Spleen (tissue), 11 donors: ENCODE measurements at regions not wholly inside any gene's neighbourhood (a gene's known extent, or its start where the extent isn't known, plus 50 kb on each side); places are given as distances from the start of the nearest gene placed in this dataset.
A peak's percentile ranks its signal among the peaks of the same experiment; 100 is the strongest.

Experiments used
- DNase-seq: peaks from one replicate; pipeline ENCODE4 v3.0.0-alpha.2; 2020
- H3K27ac ChIP-seq, 8 donors: fragments of 200-600 bp; sonication (generic) in 7 of 8; 1 replicate in 4 of 8; 2 replicates in 4 of 8; pipeline versions ENCODE4 v1.5.0 to v1.8.0; 2016 to 2021; ENCODE audit warnings: inconsistent platforms in 4 of 8, mild to moderate bottlenecking in 4 of 8, moderate library complexity in 1 of 8
- H3K27me3 ChIP-seq, 7 donors: fragments of 200-600 bp; sonication (generic) in 6 of 7; replicated peaks in 1 of 7; 1 replicate in 4 of 7; 2 replicates in 3 of 7; pipeline versions ENCODE4 v1.5.0 to v1.8.0; 2016 to 2021; ENCODE audit warnings: inconsistent platforms in 3 of 7, mild to moderate bottlenecking in 1 of 7
- H3K36me3 ChIP-seq, 6 donors: fragments of 200-600 bp; sonication (generic) in 5 of 6; 1 replicate in 4 of 6; 2 replicates in 2 of 6; pipeline versions ENCODE4 v1.5.0 to v1.8.0; 2016 to 2021; ENCODE audit warnings: inconsistent platforms in 2 of 6
- H3K4me1 ChIP-seq, 6 donors: fragments of 200-600 bp; sonication (generic) in 5 of 6; 1 replicate in 3 of 6; 2 replicates in 3 of 6; pipeline versions ENCODE4 v1.5.0 to v1.8.0; 2016 to 2021; ENCODE audit warnings: inconsistent platforms in 3 of 6
- H3K4me3 ChIP-seq, 8 donors: fragments of 200-600 bp; sonication (generic) in 7 of 8; 1 replicate in 4 of 8; 2 replicates in 4 of 8; pipeline versions ENCODE4 v1.5.0 to v1.8.0; 2016 to 2021; ENCODE audit warnings: inconsistent platforms in 4 of 8, mild to moderate bottlenecking in 4 of 8, moderate library complexity in 2 of 8
- H3K9me3 ChIP-seq, 8 donors: fragments of 200-600 bp; sonication (generic) in 7 of 8; 1 replicate in 4 of 8; 2 replicates in 4 of 8; pipeline versions ENCODE4 v1.5.0 to v1.8.0; 2016 to 2021; ENCODE audit warnings: inconsistent platforms in 4 of 8
- POLR2A ChIP-seq, 3 donors: fragments of 450-650 bp; IDR thresholded peaks; one replicate each; pipeline ENCODE4 v1.5.1; 2017; ENCODE audit warnings: antibody characterized with exemption in 3 of 3, mild to moderate bottlenecking in 1 of 3
- POLR2AphosphoS5 ChIP-seq, 3 donors: sonication (generic); formaldehyde crosslinking; IDR thresholded peaks; one replicate each; pipeline ENCODE4 v1.5.1; 2017; ENCODE audit warnings: antibody characterized with exemption in 3 of 3
- WGBS, 5 donors: extraction: QIAGEN DNeasy Blood & Tissue Kit in 3 of 5; methylation state at CpG; one replicate each; pipeline versions ENCODE4 v1.1.5 to v1.1.7; 2013 to 2018; 5-methylcytosine and 5-hydroxymethylcytosine counted together
- intact Hi-C: fragments of 100-400 bp; cut with DNase I; formaldehyde crosslinking; loops from one replicate; pipeline ENCODE4 v1.15.0; 2023; ENCODE audit warnings: low total_unique reads
- TF ChIP-seq, protein P1 (sequence below), 11 experiments: fragments of 200-600 bp in 7 of 11; fragments of 450-650 bp in 4 of 11; sonication (generic) in 4 of 11; IDR thresholded peaks in 8 of 11; conservative IDR thresholded peaks in 3 of 11; 1 replicate in 7 of 11; 2 replicates in 4 of 11; pipeline versions ENCODE4 v1.4.0 to v1.8.0; 2016 to 2021; ENCODE audit warnings: antibody characterized with exemption in 11 of 11, inconsistent platforms in 4 of 11, mild to moderate bottlenecking in 1 of 11
- donor health status: healthy with polysubstance abuse.
- donor health status: DM: no; HTN: no; CAD: no; lungs with moderate emphysema.
- donor health status: DM: no; HTN: no; CAD: no.
- donor health status: Bipolar disorder and iron deficiency.
- donor health status: healthy.
- donor health status: DM: no; HTN: no; CAD: no.
- donor health status: DM: yes; HTN: yes; CAD: no.

DNA sequence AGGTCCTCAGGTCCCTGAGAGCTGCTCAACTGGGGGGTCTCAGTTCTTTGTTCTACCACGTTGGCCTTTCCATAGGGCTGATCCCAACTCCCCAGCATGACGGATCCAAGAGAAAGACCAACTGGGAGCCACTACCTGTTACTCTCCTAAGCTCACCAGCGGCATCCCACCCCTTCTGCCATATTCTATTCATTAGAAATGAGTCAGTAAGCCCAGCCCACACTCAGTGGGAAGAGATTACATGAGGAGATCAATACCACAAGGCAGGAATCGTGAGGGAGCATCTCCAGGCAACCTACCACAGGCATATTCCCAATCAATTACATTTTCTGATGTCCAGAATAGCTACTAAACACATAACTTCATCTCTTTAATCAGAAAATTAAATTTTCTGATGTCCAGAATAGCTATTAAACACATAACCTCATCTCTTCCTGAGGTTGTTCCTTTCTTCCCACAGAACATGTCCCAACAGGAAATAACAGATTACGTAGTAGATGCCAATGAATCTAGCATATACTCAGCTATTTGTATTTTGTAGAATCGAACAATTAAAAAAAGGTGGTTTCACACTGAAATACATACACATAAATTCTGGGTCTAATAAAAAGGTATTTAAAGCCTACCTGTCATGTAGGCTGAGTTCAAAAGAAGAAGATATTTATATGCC, 708.1 kb upstream of the ARGLU1 start:
- TF ChIP-seq, protein P1, sequence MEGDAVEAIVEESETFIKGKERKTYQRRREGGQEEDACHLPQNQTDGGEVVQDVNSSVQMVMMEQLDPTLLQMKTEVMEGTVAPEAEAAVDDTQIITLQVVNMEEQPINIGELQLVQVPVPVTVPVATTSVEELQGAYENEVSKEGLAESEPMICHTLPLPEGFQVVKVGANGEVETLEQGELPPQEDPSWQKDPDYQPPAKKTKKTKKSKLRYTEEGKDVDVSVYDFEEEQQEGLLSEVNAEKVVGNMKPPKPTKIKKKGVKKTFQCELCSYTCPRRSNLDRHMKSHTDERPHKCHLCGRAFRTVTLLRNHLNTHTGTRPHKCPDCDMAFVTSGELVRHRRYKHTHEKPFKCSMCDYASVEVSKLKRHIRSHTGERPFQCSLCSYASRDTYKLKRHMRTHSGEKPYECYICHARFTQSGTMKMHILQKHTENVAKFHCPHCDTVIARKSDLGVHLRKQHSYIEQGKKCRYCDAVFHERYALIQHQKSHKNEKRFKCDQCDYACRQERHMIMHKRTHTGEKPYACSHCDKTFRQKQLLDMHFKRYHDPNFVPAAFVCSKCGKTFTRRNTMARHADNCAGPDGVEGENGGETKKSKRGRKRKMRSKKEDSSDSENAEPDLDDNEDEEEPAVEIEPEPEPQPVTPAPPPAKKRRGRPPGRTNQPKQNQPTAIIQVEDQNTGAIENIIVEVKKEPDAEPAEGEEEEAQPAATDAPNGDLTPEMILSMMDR (IDR thresholded peaks at IDR 0.05 in 8 of 11, conservative IDR thresholded peaks at IDR 0.05 in 3 of 11): no peak
- TF ChIP-seq POLR2A (IDR thresholded peaks at IDR 0.05): no peak
- TF ChIP-seq POLR2AphosphoS5 (IDR thresholded peaks at IDR 0.05): no peak
- no peak for DNase-seq
- Histone ChIP-seq H3K4me3 (no peak overlapping the region), H3K27me3 (no peaks in the 10 kb centered on the region), H3K36me3 (no peaks in the 10 kb centered on the region), H3K9me3 (peaks cover 0 to 4% (median 0%) of the 10 kb centered on the region in 8 donors), H3K27ac (peak overlapping the region in 1 of 8 donors; percentile 2), H3K4me1 (no peaks in the 10 kb centered on the region)
- WGBS, 5 donors: 65 to 81% (median 69%) methylated on average over 6 of the region's 6 CpGs
- intact Hi-C loops: no loop called here

DNA sequence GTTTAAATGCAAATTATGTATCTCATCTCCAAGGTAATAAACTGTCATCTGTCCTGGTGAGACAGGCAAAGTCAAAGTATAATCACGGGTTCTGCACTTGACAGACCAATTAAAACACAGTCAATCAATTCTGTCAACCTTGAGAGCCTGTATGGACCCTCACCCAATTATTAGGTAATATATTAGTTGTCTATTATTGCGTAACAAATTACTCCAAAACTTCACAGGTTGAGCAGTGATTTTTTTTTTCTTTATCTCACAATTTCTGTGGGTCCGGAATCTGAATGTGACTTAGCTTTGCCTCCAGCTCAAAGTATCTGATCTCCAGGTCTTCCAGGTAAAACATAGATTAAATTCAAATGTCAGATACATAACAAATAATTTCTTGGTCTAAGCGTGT, 707.4 kb upstream of the ARGLU1 start:
- Histone ChIP-seq H3K4me3 (no peak overlapping the region), H3K36me3 (no peaks in the 10 kb centered on the region), H3K9me3 (peaks cover 0 to 4% (median 0%) of the 10 kb centered on the region in 8 donors), H3K27me3 (no peaks in the 10 kb centered on the region), H3K4me1 (no peaks in the 10 kb centered on the region), H3K27ac (no peak overlapping the region)
- DNase-seq: no peak
- TF ChIP-seq POLR2AphosphoS5 (IDR thresholded peaks at IDR 0.05): no peak
- TF ChIP-seq, protein P1 (IDR thresholded peaks at IDR 0.05 in 8 of 11, conservative IDR thresholded peaks at IDR 0.05 in 3 of 11): no peak
- TF ChIP-seq POLR2A (IDR thresholded peaks at IDR 0.05): no peak
- intact Hi-C loops: no loop called here
- 69 to 90% (median 80%) methylated on average over 4 of the region's 4 CpGs for WGBS, 5 donors

DNA sequence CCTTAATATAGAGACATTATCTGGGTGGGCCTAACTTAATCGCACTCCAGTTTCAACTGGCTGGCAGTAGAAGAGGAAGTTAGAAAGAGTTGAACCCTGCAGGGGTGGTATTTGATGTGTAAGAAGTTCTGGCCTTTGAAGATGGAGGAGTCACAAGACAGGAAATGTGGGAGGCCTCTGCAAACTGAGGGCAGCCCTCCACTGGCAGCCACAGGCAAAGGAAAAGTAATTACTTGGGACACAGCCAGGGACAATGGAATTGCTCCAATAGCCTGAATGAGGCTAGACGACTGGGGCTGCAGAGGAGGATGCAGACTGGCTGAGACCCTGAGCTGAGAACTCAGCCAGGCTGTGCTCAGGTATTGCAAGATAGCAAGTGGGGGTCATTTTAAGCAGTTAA, 703.3 kb upstream of the ARGLU1 start:
- DNase-seq: no peak

GRCh38 chr13:107266657-107267056, 698.7 kb upstream of the ARGLU1 start:
- no peak for DNase-seq
- no peaks in the 10 kb centered on the region for H3K27me3 ChIP-seq
- H3K27ac ChIP-seq: no peak overlapping the region
- H3K4me1 ChIP-seq: no peaks in the 10 kb centered on the region
- H3K4me3 ChIP-seq: no peak overlapping the region
- H3K9me3 ChIP-seq: peaks cover 0 to 6% (median 0%) of the 10 kb centered on the region in 8 donors
- WGBS, 5 donors: 76 to 100% (median 91%) methylated on average over 1 of the region's 1 CpG
- intact Hi-C loops: no loop called here
- H3K36me3 ChIP-seq: no peaks in the 10 kb centered on the region
- no peak for TF ChIP-seq POLR2A (IDR thresholded peaks at IDR 0.05)
- no peak for TF ChIP-seq POLR2AphosphoS5 (IDR thresholded peaks at IDR 0.05)
- TF ChIP-seq, protein P1 (IDR thresholded peaks at IDR 0.05 in 8 of 11, conservative IDR thresholded peaks at IDR 0.05 in 3 of 11): no peak

More for the DNA sequence above, 703.3 kb upstream of the ARGLU1 start:
- TF ChIP-seq POLR2A (IDR thresholded peaks at IDR 0.05) (no peak), POLR2AphosphoS5 (IDR thresholded peaks at IDR 0.05) (no peak)
- TF ChIP-seq, protein P1 (IDR thresholded peaks at IDR 0.05 in 8 of 11, conservative IDR thresholded peaks at IDR 0.05 in 3 of 11): no peak
- 22 to 59% (median 54%) methylated on average over 2 of the region's 2 CpGs for WGBS, 5 donors
- H3K9me3 ChIP-seq: peaks cover 0 to 6% (median 0%) of the 10 kb centered on the region in 8 donors
- no peaks in the 10 kb centered on the region for H3K4me1 ChIP-seq
- intact Hi-C loops: no loop called here
- H3K27ac ChIP-seq: no peak overlapping the region
- H3K36me3 ChIP-seq: no peaks in the 10 kb centered on the region
- no peaks in the 10 kb centered on the region for H3K27me3 ChIP-seq
- H3K4me3 ChIP-seq: no peak overlapping the region
